HG03460 (cell line): ENCODE measurements at regions not wholly inside any gene's neighbourhood (a gene's known extent, or its start where the extent isn't known, plus 50 kb on each side); places are given as distances from the start of the nearest gene placed in this dataset.

Experiments
- ATAC-seq: cut with Tn5 transposase; IDR thresholded peaks from one replicate; pipeline ENCODE4 v1.9.1; 2021; ENCODE audit not compliant: unreplicated experiment

- ATAC-seq: no peak
Measured at GRCh38 chr6:44630125-44631028, 242.9 kb downstream of the CDC5L start.

GRCh38 chr6:44631968-44632367 lies 244.5 kb downstream of the CDC5L start:
- no peak for ATAC-seq

GRCh38 chr6:44634321-44634720 lies 246.8 kb downstream of the CDC5L start:
- no peak for ATAC-seq

GRCh38 chr6:44635486-44635885 lies 248.0 kb downstream of the CDC5L start:
- no peak for ATAC-seq

GRCh38 chr6:44636561-44637248 lies 249.2 kb downstream of the CDC5L start:
- ATAC-seq: no peak

- no peak for ATAC-seq
Measured at GRCh38 chr6:44641344-44642031, 254.0 kb downstream of the CDC5L start.

GRCh38 chr6:44642349-44642748 lies 254.8 kb downstream of the CDC5L start:
- ATAC-seq: no peak

- no peak for ATAC-seq
Measured at GRCh38 chr6:44642870-44643522, 255.5 kb downstream of the CDC5L start.

- ATAC-seq: no peak
Measured at GRCh38 chr6:44645276-44645675, 257.8 kb downstream of the CDC5L start.

GRCh38 chr6:44646355-44646754 lies 258.8 kb downstream of the CDC5L start:
- no peak for ATAC-seq

GRCh38 chr6:44649365-44650025 lies 262.0 kb downstream of the CDC5L start:
- ATAC-seq: no peak

- no peak for ATAC-seq
Measured at GRCh38 chr6:44650495-44650894, 263.0 kb downstream of the CDC5L start.

- no peak for ATAC-seq
Measured at GRCh38 chr6:44650947-44651346, 263.4 kb downstream of the CDC5L start.

GRCh38 chr6:44651604-44652003 lies 264.1 kb downstream of the CDC5L start:
- ATAC-seq: no peak

GRCh38 chr6:44652547-44652946 lies 265.0 kb downstream of the CDC5L start:
- ATAC-seq: no peak

- no peak for ATAC-seq
Measured at GRCh38 chr6:44653091-44653490, 265.6 kb downstream of the CDC5L start.

GRCh38 chr6:44653761-44654218 lies 266.3 kb downstream of the CDC5L start:
- no peak for ATAC-seq

- peak; percentile 72 for ATAC-seq
Measured at GRCh38 chr6:44655412-44656342, 268.2 kb downstream of the CDC5L start.

GRCh38 chr6:44656691-44657090 lies 269.2 kb downstream of the CDC5L start:
- no peak for ATAC-seq
